GM12878 (cell line): ENCODE measurements at regions not wholly inside any gene's neighbourhood (a gene's known extent, or its start where the extent isn't known, plus 50 kb on each side); places are given as distances from the start of the nearest gene placed in this dataset.

Source experiments
- ATAC-seq: fragments of 200-7000 bp; cut with Tn5 transposase; 3 replicates; pipeline ENCODE4 v1.9.1; 2020; ENCODE audit warnings: mild to moderate bottlenecking, moderate library complexity
- BruUV-seq: library from RNA; stranded (reverse); fragments of 400-500 nt; replicated peaks from 2 replicates; lab custom pipeline; 2021; lab: Mats Ljungman, UMichigan
- CTCF ChIA-PET: fragments of 300-600 bp; sonication (Branson Sonifier 250); formaldehyde crosslinking; extraction: SDS; loops from one replicate; lab custom pipeline; 2021; ENCODE audit warnings: inconsistent platforms; lab: Yijun Ruan, JAX
- POLR2A ChIA-PET: fragments of 350-600 bp; formaldehyde crosslinking; extraction: SDS; loops from one replicate; lab custom pipeline; 2021; ENCODE audit warnings: inconsistent platforms; lab: Charles Lee
- RAD21 ChIA-PET: fragments of 300-600 bp; sonication (Branson Sonifier 250); formaldehyde crosslinking; loops from one replicate; lab custom pipeline; 2023; ENCODE audit warnings: antibody characterized with exemption; ENCODE audit not compliant: unreplicated experiment; lab: Charles Lee
- SMC1A ChIA-PET: fragments of 300-600 bp; sonication (Branson Sonifier 250); formaldehyde crosslinking; loops from one replicate; lab custom pipeline; 2023; ENCODE audit not compliant: unreplicated experiment, uncharacterized antibody; lab: Charles Lee
- DNase-seq: peaks from one replicate; pipeline ENCODE4 v3.0.0-alpha.2; 2011; ENCODE audit warnings: low read depth, low spot score
- FAIRE-seq: peaks from 3 replicates; lab custom pipeline; 2011; peaks lifted over from hg19 to GRCh38; lab: Jason Lieb, UNC
- H2AFZ ChIP-seq: 2 replicates; pipeline ENCODE4 v1.6.0; 2011; ENCODE audit warnings: low read depth, low read length, control low read depth; ENCODE audit not compliant: control insufficient read depth
- H3K27ac ChIP-seq: 2 replicates; pipeline ENCODE4 v1.5.1; 2011; ENCODE audit warnings: control low read depth; ENCODE audit not compliant: control insufficient read depth, insufficient read depth
- H3K27me3 ChIP-seq, 2 experiments: replicated peaks in 1 of 2; 2 replicates each; pipeline versions ENCODE4 v1.6.0 to v1.6.1; 2011; ENCODE audit warnings: low read length in 1 of 2; ENCODE audit not compliant: control insufficient read depth in 2 of 2, insufficient read depth in 2 of 2
- H3K36me3 ChIP-seq, 2 experiments: 2 replicates each; pipeline ENCODE4 v1.5.1; 2011; ENCODE audit warnings: low read length in 1 of 2; ENCODE audit not compliant: control insufficient read depth in 2 of 2, insufficient read depth in 2 of 2
- H3K4me1 ChIP-seq: 2 replicates; pipeline ENCODE4 v1.6.1; 2011; ENCODE audit warnings: mild to moderate bottlenecking, low read length, moderate library complexity, mixed read lengths; ENCODE audit not compliant: control insufficient read depth, insufficient read depth
- H3K4me2 ChIP-seq: 2 replicates; pipeline ENCODE4 v1.6.0; 2011; ENCODE audit warnings: control low read depth; ENCODE audit not compliant: control insufficient read depth, insufficient read depth
- H3K4me3 ChIP-seq: fragments of 200-600 bp; sonication (generic); 2 replicates; pipeline ENCODE4 v1.5.1; 2016
- H3K79me2 ChIP-seq: 2 replicates; pipeline ENCODE4 v1.6.0; 2011; ENCODE audit warnings: low read length; ENCODE audit not compliant: control insufficient read depth, insufficient read depth
- H3K9ac ChIP-seq: 2 replicates; pipeline ENCODE4 v1.8.0; 2011; ENCODE audit warnings: low read length, control low read depth, mixed read lengths; ENCODE audit not compliant: control insufficient read depth, insufficient read depth
- H3K9me3 ChIP-seq: replicated peaks from 3 replicates; pipeline ENCODE4 v1.5.1; 2011; ENCODE audit warnings: mild to moderate bottlenecking, low read length; ENCODE audit not compliant: control insufficient read depth, insufficient read depth
- H4K20me1 ChIP-seq: 2 replicates; pipeline ENCODE4 v1.6.0; 2011; ENCODE audit not compliant: control insufficient read depth, insufficient read depth
- CEBPZ ChIP-seq: fragments of 150-350 bp; IDR thresholded peaks from 2 replicates; pipeline ENCODE4 v1.6.1; 2016; ENCODE audit warnings: low read depth, low read length
- CHD4 ChIP-seq: fragments of 200-600 bp; sonication (generic); IDR thresholded peaks from 2 replicates; pipeline ENCODE4 v1.6.1; 2016; ENCODE audit warnings: mild to moderate bottlenecking
- HSF1 ChIP-seq: fragments of 150-350 bp; IDR thresholded peaks from 2 replicates; pipeline ENCODE4 v1.6.1; 2014; ENCODE audit warnings: mild to moderate bottlenecking, low read depth, low read length
- JUND ChIP-seq: IDR thresholded peaks from 2 replicates; pipeline ENCODE4 v1.6.1; 2012; ENCODE audit warnings: low read depth, mild to moderate bottlenecking, low read length, improper control_type of control experiment, moderate library complexity
- PAX8 ChIP-seq: fragments of 450-650 bp; IDR thresholded peaks from 2 replicates; pipeline ENCODE4 v1.6.1; 2017; ENCODE audit warnings: mild to moderate bottlenecking, moderate library complexity
- RAD21 ChIP-seq: IDR thresholded peaks from 2 replicates; pipeline ENCODE4 v1.6.1; 2011; ENCODE audit warnings: mild to moderate bottlenecking, low read depth, low read length, moderate library complexity; ENCODE audit not compliant: insufficient read depth
- SMAD5 ChIP-seq: IDR thresholded peaks from 2 replicates; pipeline ENCODE4 v1.6.1; 2016; ENCODE audit warnings: antibody characterized with exemption, low read depth
- USF2 ChIP-seq: IDR thresholded peaks from 2 replicates; pipeline ENCODE4 v1.6.1; 2011; ENCODE audit warnings: low read depth, low read length, improper control_type of control experiment, borderline replicate concordance
- WRNIP1 ChIP-seq: IDR thresholded peaks from 2 replicates; pipeline ENCODE4 v1.6.1; 2011; ENCODE audit warnings: low read depth, low read length, improper control_type of control experiment, borderline replicate concordance
- ZNF384 ChIP-seq: IDR thresholded peaks from 2 replicates; pipeline ENCODE4 v1.6.1; 2012; ENCODE audit warnings: low read depth, mild to moderate bottlenecking, low read length, improper control_type of control experiment, borderline replicate concordance
- ZNF687 ChIP-seq: fragments of 450-650 bp; IDR thresholded peaks from 2 replicates; pipeline ENCODE4 v1.6.1; 2017; ENCODE audit warnings: mild to moderate bottlenecking, moderate library complexity
- WGBS: methylation state at CpG from one replicate; pipeline ENCODE4 v1.1.6; 2016; ENCODE audit warnings: low lambda C conversion rate; ENCODE audit not compliant: insufficient replicate concordance, insufficient coverage; ENCODE audit errors: missing lambda C conversion rate; 5-methylcytosine and 5-hydroxymethylcytosine counted together
- in situ Hi-C: fragments of 300-500 bp; cut with MboI; formaldehyde crosslinking; loops from 9 replicates; pipeline ENCODE4 v1.14.3; 2018; ENCODE audit warnings: mixed read lengths
- intact Hi-C: fragments of 100-400 bp; cut with micrococcal nuclease; formaldehyde crosslinking; loops from one replicate; pipeline ENCODE4 v1.14.2; 2022; ENCODE audit not compliant: unreplicated experiment

GRCh38 chr9:115469841-115470240, 351.9 kb upstream of the TNC start:
- ChIA-PET RAD21 (no interaction called here), CTCF (no interaction called here), POLR2A (no interaction called here), SMC1A (no interaction called here)
- intact Hi-C loops (no loop called here), in situ Hi-C loops (no loop called here)
- Histone ChIP-seq H3K4me3 (no peak overlapping the region), H2AFZ (no peak overlapping the region), H3K9ac (no peak overlapping the region), H3K27me3 (no peaks in the 10 kb centered on the region), H3K4me2 (no peak overlapping the region), H3K9me3 (no peaks in the 10 kb centered on the region), H4K20me1 (no peaks in the 10 kb centered on the region), H3K27ac (no peak overlapping the region), H3K79me2 (no peaks in the 10 kb centered on the region), H3K36me3 (no peaks in the 10 kb centered on the region), H3K4me1 (no peaks in the 10 kb centered on the region)
- WGBS = 45% methylated on average over 2 of the region's 2 CpGs
- FAIRE-seq (no peak), ATAC-seq (no peak), DNase-seq (no peak)
- BruUV-seq = no TSS peak
- TF ChIP-seq CHD4 (no peak), WRNIP1 (no peak), ZNF687 (no peak), PAX8 (no peak), HSF1 (no peak), JUND (no peak), SMAD5 (no peak), ZNF384 (no peak), RAD21 (no peak), USF2 (no peak), CEBPZ (no peak)
